ENCODE measurements at regions not wholly inside any gene's neighbourhood (a gene's known extent, or its start where the extent isn't known, plus 50 kb on each side); places are given as distances from the start of the nearest gene placed in this dataset.
"Not testable (repeated sequence)": the region's sequence is repeated elsewhere in the genome, so short reads cannot be mapped to it uniquely, and the experiment has no call there.

- Histone ChIP-seq H3K36me3 (no peaks in the 10 kb centered on the region), H3K4me3 (no peak overlapping the region), H3K9me3 (no peaks in the 10 kb centered on the region), H3K27ac (no peak overlapping the region), H3K4me1 (no peaks in the 10 kb centered on the region), H3K27me3 (no peaks in the 10 kb centered on the region)
- intact Hi-C loops (cut with DNase I; ENCODE audit: low total_unique reads): no loop called here
- no peak for DNase-seq
- no peak for TF ChIP-seq CTCF (IDR thresholded peaks at IDR 0.05)
Observed at GRCh38 chr3:106473576-106474475, 605.0 kb upstream of the CBLB start.

GRCh38 chr3:106482451-106482850, 613.6 kb upstream of the CBLB start:
- no peaks in the 10 kb centered on the region for H3K36me3 ChIP-seq
- H3K4me3 ChIP-seq: no peak overlapping the region
- no peaks in the 10 kb centered on the region for H3K4me1 ChIP-seq
- H3K27me3 ChIP-seq: no peaks in the 10 kb centered on the region
- H3K9me3 ChIP-seq: no peaks in the 10 kb centered on the region
- no peak overlapping the region for H3K27ac ChIP-seq
- intact Hi-C loops (cut with DNase I; ENCODE audit: low total_unique reads): no loop called here
- no peak for TF ChIP-seq CTCF (IDR thresholded peaks at IDR 0.05)
- no peak for DNase-seq

GRCh38 chr3:106485217-106485616, 616.4 kb upstream of the CBLB start:
- Histone ChIP-seq H3K27me3 (no peaks in the 10 kb centered on the region), H3K36me3 (no peaks in the 10 kb centered on the region), H3K4me1 (no peaks in the 10 kb centered on the region), H3K4me3 (no peak overlapping the region), H3K9me3 (no peaks in the 10 kb centered on the region), H3K27ac (no peak overlapping the region)
- no peak for TF ChIP-seq CTCF (IDR thresholded peaks at IDR 0.05)
- intact Hi-C loops (cut with DNase I; ENCODE audit: low total_unique reads): no loop called here
- DNase-seq: no peak

GRCh38 chr3:106485802-106486201, 617.0 kb upstream of the CBLB start:
- no peak for TF ChIP-seq CTCF (IDR thresholded peaks at IDR 0.05)
- H3K27me3 ChIP-seq: no peaks in the 10 kb centered on the region
- H3K36me3 ChIP-seq: no peaks in the 10 kb centered on the region
- H3K27ac ChIP-seq: no peak overlapping the region
- no peaks in the 10 kb centered on the region for H3K9me3 ChIP-seq
- intact Hi-C loops (cut with DNase I; ENCODE audit: low total_unique reads): no loop called here
- H3K4me3 ChIP-seq: no peak overlapping the region
- no peak for DNase-seq
- H3K4me1 ChIP-seq: no peaks in the 10 kb centered on the region

- H3K4me1 ChIP-seq; H3K4me3 ChIP-seq; DNase-seq; H3K27me3 ChIP-seq; H3K9me3 ChIP-seq; H3K27ac ChIP-seq; H3K36me3 ChIP-seq; intact Hi-C loops (cut with DNase I; ENCODE audit: low total_unique reads): not testable (repeated sequence)
Observed at GRCh38 chr3:106486945-106487639, 618.3 kb upstream of the CBLB start.

- no peak overlapping the region for H3K4me3 ChIP-seq
- H3K27me3 ChIP-seq: no peaks in the 10 kb centered on the region
- no peaks in the 10 kb centered on the region for H3K9me3 ChIP-seq
- intact Hi-C loops (cut with DNase I; ENCODE audit: low total_unique reads): no loop called here
- H3K4me1 ChIP-seq: no peaks in the 10 kb centered on the region
- H3K27ac ChIP-seq: no peak overlapping the region
- TF ChIP-seq CTCF (IDR thresholded peaks at IDR 0.05): no peak
- no peaks in the 10 kb centered on the region for H3K36me3 ChIP-seq
- no peak for DNase-seq
Observed at GRCh38 chr3:106488331-106488730, 619.5 kb upstream of the CBLB start.

Data from tibial artery (tissue), 4 donors.